HG03558 (cell line): ENCODE measurements at regions not wholly inside any gene's neighbourhood (a gene's known extent, or its start where the extent isn't known, plus 50 kb on each side); places are given as distances from the start of the nearest gene placed in this dataset.

Source experiments
- ATAC-seq: cut with Tn5 transposase; IDR thresholded peaks from one replicate; pipeline ENCODE4 v1.9.1; 2021; ENCODE audit warnings: moderate number of reproducible peaks; ENCODE audit not compliant: unreplicated experiment; ENCODE audit errors: extremely low read depth

- ATAC-seq, result no peak
Observed at GRCh38 chr13:109476001-109476400, 310.4 kb downstream of the IRS2 start.

GRCh38 chr13:109468123-109468522 lies 318.3 kb downstream of the IRS2 start:
- ATAC-seq, result no peak

GRCh38 chr13:109465148-109465547 lies 321.2 kb downstream of the IRS2 start:
- no peak for ATAC-seq

GRCh38 chr13:109454167-109454917 lies 332.0 kb downstream of the IRS2 start:
- ATAC-seq, result no peak

GRCh38 chr13:109451726-109452125 lies 334.7 kb downstream of the IRS2 start:
- ATAC-seq, result no peak

GRCh38 chr13:109448629-109449028 lies 337.8 kb downstream of the IRS2 start:
- ATAC-seq, result no peak

GRCh38 chr13:109447667-109448066 lies 338.7 kb downstream of the IRS2 start:
- no peak for ATAC-seq

GRCh38 chr13:109440320-109440719 lies 346.1 kb downstream of the IRS2 start:
- no peak for ATAC-seq

- no peak for ATAC-seq
Observed at GRCh38 chr13:109439813-109440212, 346.6 kb downstream of the IRS2 start.

GRCh38 chr13:109436841-109437240 lies 349.5 kb downstream of the IRS2 start:
- no peak for ATAC-seq

- ATAC-seq, result no peak
Observed at GRCh38 chr13:109436055-109436622, 350.2 kb downstream of the IRS2 start.

GRCh38 chr13:109431217-109431616 lies 355.2 kb downstream of the IRS2 start:
- no peak for ATAC-seq

- ATAC-seq, result no peak
Observed at GRCh38 chr13:109428146-109428545, 358.2 kb downstream of the IRS2 start.

GRCh38 chr13:109427695-109428094 lies 358.7 kb downstream of the IRS2 start:
- no peak for ATAC-seq

GRCh38 chr13:109427148-109427547 lies 359.2 kb downstream of the IRS2 start:
- ATAC-seq, result no peak

- no peak for ATAC-seq
Observed at GRCh38 chr13:109426690-109426990, 359.7 kb downstream of the IRS2 start.

GRCh38 chr13:109425821-109426689 lies 360.3 kb downstream of the IRS2 start:
- ATAC-seq, result no peak

GRCh38 chr13:109422161-109422560 lies 364.2 kb downstream of the IRS2 start:
- no peak for ATAC-seq

GRCh38 chr13:109419896-109420295 lies 366.5 kb downstream of the IRS2 start:
- ATAC-seq, result no peak

GRCh38 chr13:109418111-109418510 lies 368.3 kb downstream of the IRS2 start:
- ATAC-seq, result no peak

GRCh38 chr13:109416001-109416400 lies 370.4 kb downstream of the IRS2 start:
- no peak for ATAC-seq
